Liver (tissue), 8 donors: ENCODE measurements at regions not wholly inside any gene's neighbourhood (a gene's known extent, or its start where the extent isn't known, plus 50 kb on each side); places are given as distances from the start of the nearest gene placed in this dataset.

ENCODE experiments used
- DNase-seq: peaks from one replicate; pipeline ENCODE4 v3.0.0-alpha.2; 2017; ENCODE audit warnings: low spot score
- H3K27ac ChIP-seq, 2 donors: one replicate each; pipeline ENCODE4 v1.7.0; 2013; ENCODE audit warnings: inconsistent platforms in 2 of 2, low read length in 2 of 2, control low read depth in 1 of 2, low read depth in 1 of 2, mild to moderate bottlenecking in 1 of 2
- H3K27me3 ChIP-seq, 4 donors: one replicate each; pipeline versions ENCODE4 v1.6.1 to v1.7.0; 2013; ENCODE audit warnings: low read length in 3 of 4, inconsistent platforms in 1 of 4, mild to moderate bottlenecking in 1 of 4, moderate library complexity in 1 of 4; ENCODE audit not compliant: control insufficient read depth in 4 of 4, insufficient read depth in 4 of 4
- H3K36me3 ChIP-seq, 4 donors: one replicate each; pipeline versions ENCODE4 v1.6.1 to v1.7.0; 2013; ENCODE audit warnings: low read length in 3 of 4, mild to moderate bottlenecking in 3 of 4, low read depth in 1 of 4, moderate library complexity in 1 of 4; ENCODE audit not compliant: control insufficient read depth in 4 of 4, insufficient read depth in 3 of 4
- H3K4me1 ChIP-seq, 4 donors: one replicate each; pipeline versions ENCODE4 v1.6.1 to v1.7.0; 2013; ENCODE audit warnings: low read length in 3 of 4, mild to moderate bottlenecking in 3 of 4, moderate library complexity in 1 of 4; ENCODE audit not compliant: control insufficient read depth in 4 of 4, insufficient read depth in 4 of 4
- H3K4me3 ChIP-seq, 3 donors: one replicate each; pipeline versions ENCODE4 v1.6.1 to v1.7.0; 2013; ENCODE audit warnings: low read length in 3 of 3, control low read depth in 1 of 3, low read depth in 1 of 3, mild to moderate bottlenecking in 1 of 3
- H3K9ac ChIP-seq, 2 donors: one replicate each; pipeline ENCODE4 v1.7.0; 2013; ENCODE audit warnings: low read length in 2 of 2, mild to moderate bottlenecking in 2 of 2, moderate library complexity in 2 of 2, control low read depth in 1 of 2, low read depth in 1 of 2
- H3K9me3 ChIP-seq, 4 donors: one replicate each; pipeline versions ENCODE4 v1.6.1 to v1.7.0; 2013; ENCODE audit warnings: low read length in 3 of 4; ENCODE audit not compliant: control insufficient read depth in 4 of 4
- EGR1 ChIP-seq, 2 donors: IDR thresholded peaks; 2 replicates each; pipeline ENCODE4 v1.6.1; 2016 to 2018; ENCODE audit warnings: antibody characterized with exemption in 2 of 2, low read depth in 2 of 2
- FOXA1 ChIP-seq: IDR thresholded peaks from 2 replicates; pipeline ENCODE4 v1.6.1; 2016; ENCODE audit warnings: antibody characterized with exemption
- FOXA2 ChIP-seq: IDR thresholded peaks from 2 replicates; pipeline ENCODE4 v1.6.1; 2016; ENCODE audit warnings: antibody characterized with exemption
- GABPA ChIP-seq, 2 donors: IDR thresholded peaks in 1 of 2; conservative IDR thresholded peaks in 1 of 2; 2 replicates each; pipeline ENCODE4 v1.6.1; 2016; ENCODE audit warnings: antibody characterized with exemption in 2 of 2, mild to moderate bottlenecking in 1 of 2, moderate library complexity in 1 of 2
- HNF4A ChIP-seq, 2 donors: conservative IDR thresholded peaks; 2 replicates each; pipeline ENCODE4 v1.6.1; 2016; ENCODE audit warnings: antibody characterized with exemption in 2 of 2, mild to moderate bottlenecking in 2 of 2
- JUND ChIP-seq, 2 donors: IDR thresholded peaks; 2 replicates each; pipeline ENCODE4 v1.6.1; 2016; ENCODE audit warnings: antibody characterized with exemption in 2 of 2
- NR2F2 ChIP-seq: IDR thresholded peaks from 2 replicates; pipeline ENCODE4 v1.6.1; 2016; ENCODE audit warnings: antibody characterized with exemption
- RXRA ChIP-seq, 2 donors: IDR thresholded peaks; 2 replicates each; pipeline ENCODE4 v1.6.1; 2017 to 2018; ENCODE audit warnings: antibody characterized with exemption in 2 of 2, mild to moderate bottlenecking in 1 of 2
- SP1 ChIP-seq: IDR thresholded peaks from 2 replicates; pipeline ENCODE4 v1.6.1; 2018; ENCODE audit warnings: antibody characterized with exemption, mild to moderate bottlenecking
- TAF1 ChIP-seq: conservative IDR thresholded peaks from 2 replicates; pipeline ENCODE4 v1.6.1; 2016; ENCODE audit warnings: antibody characterized with exemption, mild to moderate bottlenecking
- YY1 ChIP-seq: IDR thresholded peaks from 2 replicates; pipeline ENCODE4 v1.6.1; 2016; ENCODE audit warnings: antibody characterized with exemption, mild to moderate bottlenecking
- WGBS: extraction: QIAGEN DNeasy Blood & Tissue Kit; methylation state at CpG from one replicate; pipeline ENCODE4 v1.1.7; 2013; 5-methylcytosine and 5-hydroxymethylcytosine counted together
- TF ChIP-seq, protein P1 (sequence below): IDR thresholded peaks from 2 replicates; pipeline ENCODE4 v1.6.1; 2016; ENCODE audit warnings: antibody characterized with exemption, mild to moderate bottlenecking
- TF ChIP-seq, protein P2 (sequence below): fragments of 150-350 bp; IDR thresholded peaks from 2 replicates; pipeline ENCODE4 v1.5.1; 2017; ENCODE audit warnings: improper control_type of control experiment, low read depth, low read length; ENCODE audit not compliant: missing input control
- TF ChIP-seq, protein P3 (sequence below): IDR thresholded peaks from 2 replicates; pipeline ENCODE4 v1.6.1; 2016; ENCODE audit warnings: antibody characterized with exemption
- TF ChIP-seq, protein P4 (sequence below): IDR thresholded peaks from 2 replicates; pipeline ENCODE4 v1.6.1; 2016; ENCODE audit warnings: antibody characterized with exemption
- TF ChIP-seq, protein P5 (sequence below): IDR thresholded peaks from 2 replicates; pipeline ENCODE4 v1.6.1; 2016; ENCODE audit warnings: antibody characterized with exemption
- donor health status: healthy.
- donor health status: healthy.
- donor health status: healthy.
- donor health status: healthy.
- donor health status: healthy.

DNA sequence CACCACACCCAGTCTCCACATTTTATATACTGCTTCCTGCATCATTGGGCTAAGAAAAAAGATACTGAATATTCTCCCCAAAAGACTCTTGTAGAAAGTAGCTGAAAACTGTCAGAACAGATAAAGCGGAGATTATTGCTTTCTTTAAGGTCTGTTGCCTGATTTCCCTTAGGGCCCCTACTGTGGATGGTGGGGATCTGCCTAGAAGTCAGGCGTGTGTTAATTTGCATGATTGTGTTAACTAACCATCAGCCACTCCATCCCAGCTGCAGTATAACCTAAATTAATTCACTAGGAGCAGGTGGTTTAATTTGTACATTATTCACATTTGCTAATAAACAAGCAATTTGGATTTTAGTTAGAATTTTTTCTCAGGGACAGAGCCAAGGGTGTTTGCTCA, 360.3 kb downstream of the FBXW7 start (continued):
- TF ChIP-seq GABPA (IDR thresholded peaks at IDR 0.05 in 1 of 2, conservative IDR thresholded peaks at IDR 0.05 in 1 of 2) (no peak), HNF4A (conservative IDR thresholded peaks at IDR 0.05) (no peak)

DNA sequence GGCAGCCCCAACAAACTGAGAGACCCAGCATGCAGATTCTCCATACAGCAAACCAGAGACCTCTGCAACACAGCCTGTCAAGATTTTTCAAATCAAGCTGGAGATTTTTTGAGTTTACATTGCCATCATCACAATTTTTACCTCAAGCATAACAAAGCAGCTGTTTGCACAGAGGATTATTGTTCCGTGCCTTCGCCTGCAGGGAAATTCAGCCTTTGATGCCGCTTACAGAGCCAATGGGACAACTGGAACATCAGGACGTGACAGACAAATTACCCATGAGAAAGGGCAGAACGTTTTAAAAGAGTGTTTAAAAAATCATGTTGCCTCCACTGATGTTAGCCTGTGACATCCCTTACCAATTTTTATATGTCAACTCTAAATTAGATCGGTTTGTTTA, 363.7 kb downstream of the FBXW7 start:
- 78% methylated on average over 6 of the region's 6 CpGs for WGBS
- no peaks in the 10 kb centered on the region for H3K9me3 ChIP-seq
- no peak for DNase-seq
- no peak overlapping the region for H3K9ac ChIP-seq
- no peaks in the 10 kb centered on the region for H3K4me1 ChIP-seq
- H3K27me3 ChIP-seq = no peaks in the 10 kb centered on the region
- TF ChIP-seq YY1 (no peak), TAF1 (no peak), GABPA (IDR thresholded peaks at IDR 0.05 in 1 of 2, conservative IDR thresholded peaks at IDR 0.05 in 1 of 2) (no peak), RXRA (IDR thresholded peaks at IDR 0.05) (no peak), EGR1 (IDR thresholded peaks at IDR 0.05; ENCODE audit: low read depth in 2 of 2) (no peak), FOXA1 (no peak), NR2F2 (no peak), SP1 (no peak), JUND (IDR thresholded peaks at IDR 0.05) (no peak), FOXA2 (no peak)
- TF ChIP-seq, protein P1, sequence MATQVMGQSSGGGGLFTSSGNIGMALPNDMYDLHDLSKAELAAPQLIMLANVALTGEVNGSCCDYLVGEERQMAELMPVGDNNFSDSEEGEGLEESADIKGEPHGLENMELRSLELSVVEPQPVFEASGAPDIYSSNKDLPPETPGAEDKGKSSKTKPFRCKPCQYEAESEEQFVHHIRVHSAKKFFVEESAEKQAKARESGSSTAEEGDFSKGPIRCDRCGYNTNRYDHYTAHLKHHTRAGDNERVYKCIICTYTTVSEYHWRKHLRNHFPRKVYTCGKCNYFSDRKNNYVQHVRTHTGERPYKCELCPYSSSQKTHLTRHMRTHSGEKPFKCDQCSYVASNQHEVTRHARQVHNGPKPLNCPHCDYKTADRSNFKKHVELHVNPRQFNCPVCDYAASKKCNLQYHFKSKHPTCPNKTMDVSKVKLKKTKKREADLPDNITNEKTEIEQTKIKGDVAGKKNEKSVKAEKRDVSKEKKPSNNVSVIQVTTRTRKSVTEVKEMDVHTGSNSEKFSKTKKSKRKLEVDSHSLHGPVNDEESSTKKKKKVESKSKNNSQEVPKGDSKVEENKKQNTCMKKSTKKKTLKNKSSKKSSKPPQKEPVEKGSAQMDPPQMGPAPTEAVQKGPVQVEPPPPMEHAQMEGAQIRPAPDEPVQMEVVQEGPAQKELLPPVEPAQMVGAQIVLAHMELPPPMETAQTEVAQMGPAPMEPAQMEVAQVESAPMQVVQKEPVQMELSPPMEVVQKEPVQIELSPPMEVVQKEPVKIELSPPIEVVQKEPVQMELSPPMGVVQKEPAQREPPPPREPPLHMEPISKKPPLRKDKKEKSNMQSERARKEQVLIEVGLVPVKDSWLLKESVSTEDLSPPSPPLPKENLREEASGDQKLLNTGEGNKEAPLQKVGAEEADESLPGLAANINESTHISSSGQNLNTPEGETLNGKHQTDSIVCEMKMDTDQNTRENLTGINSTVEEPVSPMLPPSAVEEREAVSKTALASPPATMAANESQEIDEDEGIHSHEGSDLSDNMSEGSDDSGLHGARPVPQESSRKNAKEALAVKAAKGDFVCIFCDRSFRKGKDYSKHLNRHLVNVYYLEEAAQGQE = no peak
- TF ChIP-seq, protein P2, sequence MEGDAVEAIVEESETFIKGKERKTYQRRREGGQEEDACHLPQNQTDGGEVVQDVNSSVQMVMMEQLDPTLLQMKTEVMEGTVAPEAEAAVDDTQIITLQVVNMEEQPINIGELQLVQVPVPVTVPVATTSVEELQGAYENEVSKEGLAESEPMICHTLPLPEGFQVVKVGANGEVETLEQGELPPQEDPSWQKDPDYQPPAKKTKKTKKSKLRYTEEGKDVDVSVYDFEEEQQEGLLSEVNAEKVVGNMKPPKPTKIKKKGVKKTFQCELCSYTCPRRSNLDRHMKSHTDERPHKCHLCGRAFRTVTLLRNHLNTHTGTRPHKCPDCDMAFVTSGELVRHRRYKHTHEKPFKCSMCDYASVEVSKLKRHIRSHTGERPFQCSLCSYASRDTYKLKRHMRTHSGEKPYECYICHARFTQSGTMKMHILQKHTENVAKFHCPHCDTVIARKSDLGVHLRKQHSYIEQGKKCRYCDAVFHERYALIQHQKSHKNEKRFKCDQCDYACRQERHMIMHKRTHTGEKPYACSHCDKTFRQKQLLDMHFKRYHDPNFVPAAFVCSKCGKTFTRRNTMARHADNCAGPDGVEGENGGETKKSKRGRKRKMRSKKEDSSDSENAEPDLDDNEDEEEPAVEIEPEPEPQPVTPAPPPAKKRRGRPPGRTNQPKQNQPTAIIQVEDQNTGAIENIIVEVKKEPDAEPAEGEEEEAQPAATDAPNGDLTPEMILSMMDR = no peak
- TF ChIP-seq, protein P3, sequence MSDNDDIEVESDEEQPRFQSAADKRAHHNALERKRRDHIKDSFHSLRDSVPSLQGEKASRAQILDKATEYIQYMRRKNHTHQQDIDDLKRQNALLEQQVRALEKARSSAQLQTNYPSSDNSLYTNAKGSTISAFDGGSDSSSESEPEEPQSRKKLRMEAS = no peak
- TF ChIP-seq, protein P4, sequence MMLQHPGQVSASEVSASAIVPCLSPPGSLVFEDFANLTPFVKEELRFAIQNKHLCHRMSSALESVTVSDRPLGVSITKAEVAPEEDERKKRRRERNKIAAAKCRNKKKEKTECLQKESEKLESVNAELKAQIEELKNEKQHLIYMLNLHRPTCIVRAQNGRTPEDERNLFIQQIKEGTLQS = no peak
- TF ChIP-seq, protein P5, sequence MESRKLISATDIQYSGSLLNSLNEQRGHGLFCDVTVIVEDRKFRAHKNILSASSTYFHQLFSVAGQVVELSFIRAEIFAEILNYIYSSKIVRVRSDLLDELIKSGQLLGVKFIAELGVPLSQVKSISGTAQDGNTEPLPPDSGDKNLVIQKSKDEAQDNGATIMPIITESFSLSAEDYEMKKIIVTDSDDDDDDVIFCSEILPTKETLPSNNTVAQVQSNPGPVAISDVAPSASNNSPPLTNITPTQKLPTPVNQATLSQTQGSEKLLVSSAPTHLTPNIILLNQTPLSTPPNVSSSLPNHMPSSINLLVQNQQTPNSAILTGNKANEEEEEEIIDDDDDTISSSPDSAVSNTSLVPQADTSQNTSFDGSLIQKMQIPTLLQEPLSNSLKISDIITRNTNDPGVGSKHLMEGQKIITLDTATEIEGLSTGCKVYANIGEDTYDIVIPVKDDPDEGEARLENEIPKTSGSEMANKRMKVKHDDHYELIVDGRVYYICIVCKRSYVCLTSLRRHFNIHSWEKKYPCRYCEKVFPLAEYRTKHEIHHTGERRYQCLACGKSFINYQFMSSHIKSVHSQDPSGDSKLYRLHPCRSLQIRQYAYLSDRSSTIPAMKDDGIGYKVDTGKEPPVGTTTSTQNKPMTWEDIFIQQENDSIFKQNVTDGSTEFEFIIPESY = no peak
- no peak overlapping the region for H3K4me3 ChIP-seq
- H3K36me3 ChIP-seq = no peaks in the 10 kb centered on the region
- H3K27ac ChIP-seq = no peak overlapping the region
